ENCODE measurements at regions not wholly inside any gene's neighbourhood (a gene's known extent, or its start where the extent isn't known, plus 50 kb on each side); places are given as distances from the start of the nearest gene placed in this dataset.

- Histone ChIP-seq H2AFZ (ENCODE audit: low read length) (no peak overlapping the region), H3K27ac (ENCODE audit: low read length) (no peak overlapping the region)
Measured at GRCh38 chr15:67977414-67978089, 76.6 kb upstream of the PIAS1 start.

GRCh38 chr15:67979281-67979680 lies 74.8 kb upstream of the PIAS1 start:
- no peaks in the 10 kb centered on the region for H3K36me3 ChIP-seq (replicated peaks; ENCODE audit: insufficient read depth, low read length)
- no peak overlapping the region for H3K4me2 ChIP-seq (ENCODE audit: low read depth, low read length)
- H4K20me1 ChIP-seq (ENCODE audit: insufficient read depth, low read length): no peaks in the 10 kb centered on the region
- no peaks in the 10 kb centered on the region for H3K9me3 ChIP-seq (replicated peaks; ENCODE audit: insufficient read depth, low read length)
- no peak overlapping the region for H3K27ac ChIP-seq (ENCODE audit: low read length)
- H3K79me2 ChIP-seq (ENCODE audit: low read length): no peaks in the 10 kb centered on the region
- no peak overlapping the region for H3K4me3 ChIP-seq (ENCODE audit: low read length)
- H3F3A ChIP-seq (ENCODE audit: insufficient read depth, low read length): no peaks in the 10 kb centered on the region
- H3K9ac ChIP-seq (ENCODE audit: low read length): no peak overlapping the region
- TF ChIP-seq CTCF (IDR thresholded peaks at IDR 0.05; ENCODE audit: low read length) (no peak), EZH2 (optimal IDR thresholded peaks at IDR 0.05; ENCODE audit: low read depth, low read length) (no peak), EZH2phosphoT487 (IDR thresholded peaks at IDR 0.05; ENCODE audit: low read length) (no peak)
- no peaks in the 10 kb centered on the region for H3K27me3 ChIP-seq (replicated peaks; ENCODE audit: insufficient read depth, low read length)
- no peak for DNase-seq
- H3K9me2 ChIP-seq (replicated peaks; ENCODE audit: insufficient read depth, low read length): no peaks in the 10 kb centered on the region
- no peaks in the 10 kb centered on the region for H3K4me1 ChIP-seq (ENCODE audit: low read length)
- no peak overlapping the region for H2AFZ ChIP-seq (ENCODE audit: low read length)

More at GRCh38 chr15:67977414-67978089, 76.6 kb upstream of the PIAS1 start:
- no peak overlapping the region for H3K4me2 ChIP-seq (ENCODE audit: low read depth, low read length)
- H3K79me2 ChIP-seq (ENCODE audit: low read length): no peaks in the 10 kb centered on the region
- no peaks in the 10 kb centered on the region for H3F3A ChIP-seq (ENCODE audit: insufficient read depth, low read length)
- no peaks in the 10 kb centered on the region for H3K9me2 ChIP-seq (replicated peaks; ENCODE audit: insufficient read depth, low read length)
- no peaks in the 10 kb centered on the region for H3K36me3 ChIP-seq (replicated peaks; ENCODE audit: insufficient read depth, low read length)
- H4K20me1 ChIP-seq (ENCODE audit: insufficient read depth, low read length): no peaks in the 10 kb centered on the region
- no peak for TF ChIP-seq CTCF (IDR thresholded peaks at IDR 0.05; ENCODE audit: low read length)
- TF ChIP-seq EZH2 (optimal IDR thresholded peaks at IDR 0.05; ENCODE audit: low read depth, low read length): no peak
- TF ChIP-seq EZH2phosphoT487 (IDR thresholded peaks at IDR 0.05; ENCODE audit: low read length): no peak
- no peaks in the 10 kb centered on the region for H3K4me1 ChIP-seq (ENCODE audit: low read length)
- H3K9me3 ChIP-seq (replicated peaks; ENCODE audit: insufficient read depth, low read length): no peaks in the 10 kb centered on the region
- no peak for DNase-seq
- H3K4me3 ChIP-seq (ENCODE audit: low read length): no peak overlapping the region
- H3K9ac ChIP-seq (ENCODE audit: low read length): no peak overlapping the region
- H3K27me3 ChIP-seq (replicated peaks; ENCODE audit: insufficient read depth, low read length): no peaks in the 10 kb centered on the region

- Histone ChIP-seq H4K20me1 (ENCODE audit: insufficient read depth, low read length) (no peaks in the 10 kb centered on the region), H3K79me2 (ENCODE audit: low read length) (no peaks in the 10 kb centered on the region), H3K4me3 (ENCODE audit: low read length) (no peak overlapping the region), H3K36me3 (replicated peaks; ENCODE audit: insufficient read depth, low read length) (no peaks in the 10 kb centered on the region), H3K27me3 (replicated peaks; ENCODE audit: insufficient read depth, low read length) (no peaks in the 10 kb centered on the region), H3K9me2 (replicated peaks; ENCODE audit: insufficient read depth, low read length) (no peaks in the 10 kb centered on the region), H3K27ac (ENCODE audit: low read length) (no peak overlapping the region), H3K9ac (ENCODE audit: low read length) (no peak overlapping the region), H3K4me2 (ENCODE audit: low read depth, low read length) (no peak overlapping the region), H3F3A (ENCODE audit: insufficient read depth, low read length) (no peaks in the 10 kb centered on the region), H3K9me3 (replicated peaks; ENCODE audit: insufficient read depth, low read length) (no peaks in the 10 kb centered on the region), H2AFZ (ENCODE audit: low read length) (no peak overlapping the region), H3K4me1 (ENCODE audit: low read length) (no peaks in the 10 kb centered on the region)
- no peak for TF ChIP-seq CTCF (IDR thresholded peaks at IDR 0.05; ENCODE audit: low read length)
- no peak for TF ChIP-seq EZH2phosphoT487 (IDR thresholded peaks at IDR 0.05; ENCODE audit: low read length)
- no peak for TF ChIP-seq EZH2 (optimal IDR thresholded peaks at IDR 0.05; ENCODE audit: low read depth, low read length)
- DNase-seq: no peak
Measured at GRCh38 chr15:67980171-67980570, 73.9 kb upstream of the PIAS1 start.

Measured in MM.1S (cell line).